Head of caudate nucleus (tissue), 42 donors: ENCODE measurements at regions not wholly inside any gene's neighbourhood (a gene's known extent, or its start where the extent isn't known, plus 50 kb on each side); places are given as distances from the start of the nearest gene placed in this dataset.
"Not testable (repeated sequence)": the region's sequence is repeated elsewhere in the genome, so short reads cannot be mapped to it uniquely, and the experiment has no call there.

Experiments
- DNase-seq, 42 donors: peaks; one replicate each; pipeline versions ENCODE4 v3.0.0 to v3.0.0-alpha.2; 2020 to 2021; ENCODE audit warnings: mixed read lengths in 7 of 42
- intact Hi-C: fragments of 100-400 bp; cut with DNase I; formaldehyde crosslinking; loops from one replicate; pipeline ENCODE4 v1.15.0; 2022

- intact Hi-C loops: no loop called here
- DNase-seq: no peak
These were observed 119.1 kb downstream of the TENT5A start for GRCh38 chr6:81633391-81633790.

- intact Hi-C loops: no loop called here
- DNase-seq: no peak
These were observed 121.8 kb downstream of the TENT5A start for GRCh38 chr6:81630719-81631118.

GRCh38 chr6:81625216-81625615, 127.3 kb downstream of the TENT5A start:
- intact Hi-C loops: no loop called here
- DNase-seq: no peak

- no peak for DNase-seq
- intact Hi-C loops: no loop called here
These were observed 128.0 kb downstream of the TENT5A start for GRCh38 chr6:81624453-81624852.

GRCh38 chr6:81623106-81623759, 129.2 kb downstream of the TENT5A start:
- intact Hi-C loops: no loop called here
- DNase-seq: no peak

GRCh38 chr6:81621816-81622395, 130.6 kb downstream of the TENT5A start:
- no peak for DNase-seq
- intact Hi-C loops: no loop called here

GRCh38 chr6:81614292-81614691, 138.2 kb downstream of the TENT5A start:
- DNase-seq: no peak
- intact Hi-C loops: no loop called here

GRCh38 chr6:81613606-81614005, 138.9 kb downstream of the TENT5A start:
- intact Hi-C loops: no loop called here
- no peak for DNase-seq

GRCh38 chr6:81612136-81612535, 140.3 kb downstream of the TENT5A start:
- no peak for DNase-seq
- intact Hi-C loops: no loop called here

GRCh38 chr6:81609736-81610135, 142.7 kb downstream of the TENT5A start:
- no peak for DNase-seq
- intact Hi-C loops: no loop called here

GRCh38 chr6:81608776-81609175, 143.7 kb downstream of the TENT5A start:
- DNase-seq: no peak
- intact Hi-C loops: no loop called here

GRCh38 chr6:81606965-81607381, 145.5 kb downstream of the TENT5A start:
- no peak for DNase-seq
- intact Hi-C loops: no loop called here

GRCh38 chr6:81605526-81605925, 147.0 kb downstream of the TENT5A start:
- intact Hi-C loops: no loop called here

GRCh38 chr6:81601918-81602317, 150.6 kb downstream of the TENT5A start:
- intact Hi-C loops: no loop called here
- no peak for DNase-seq

More at GRCh38 chr6:81605526-81605925, 147.0 kb downstream of the TENT5A start:
- DNase-seq: no peak

GRCh38 chr6:81600488-81600887, 152.0 kb downstream of the TENT5A start:
- intact Hi-C loops, DNase-seq: not testable (repeated sequence)

GRCh38 chr6:81594501-81594900, 158.0 kb downstream of the TENT5A start:
- no peak for DNase-seq
- intact Hi-C loops: no loop called here

- intact Hi-C loops: no loop called here
- no peak for DNase-seq
These were observed 162.2 kb downstream of the TENT5A start for GRCh38 chr6:81590314-81590691.

- intact Hi-C loops: no loop called here
- no peak for DNase-seq
These were observed 162.8 kb downstream of the TENT5A start for GRCh38 chr6:81589465-81590313.

- DNase-seq, intact Hi-C loops: not testable (repeated sequence)
These were observed 166.8 kb downstream of the TENT5A start for GRCh38 chr6:81585686-81586085.

- intact Hi-C loops, DNase-seq: not testable (repeated sequence)
These were observed 168.3 kb downstream of the TENT5A start for GRCh38 chr6:81584156-81584555.
